DOHH2 (cell line): ENCODE measurements at regions not wholly inside any gene's neighbourhood (a gene's known extent, or its start where the extent isn't known, plus 50 kb on each side); places are given as distances from the start of the nearest gene placed in this dataset.

Source experiments
- H3F3A ChIP-seq: fragments of 200-600 bp; sonication (generic), shearing (Covaris generic); 2 replicates; pipeline ENCODE4 v1.6.0; 2016; ENCODE audit warnings: antibody characterized with exemption, mild to moderate bottlenecking; ENCODE audit not compliant: control insufficient read depth, insufficient read depth
- H3K27ac ChIP-seq: fragments of 200-600 bp; sonication (generic); 2 replicates; pipeline ENCODE4 v1.5.1; 2014; ENCODE audit warnings: low read depth, mild to moderate bottlenecking, low read length, moderate library complexity
- H3K27me3 ChIP-seq: fragments of 200-600 bp; sonication (generic); 2 replicates; pipeline ENCODE4 v1.6.1; 2014; ENCODE audit warnings: mild to moderate bottlenecking, low read length, mixed read lengths; ENCODE audit not compliant: control insufficient read depth
- H3K36me3 ChIP-seq: fragments of 200-600 bp; sonication (generic); 2 replicates; pipeline ENCODE4 v1.6.1; 2014; ENCODE audit warnings: mild to moderate bottlenecking, low read length, moderate library complexity, mixed read lengths; ENCODE audit not compliant: control insufficient read depth
- H3K4me1 ChIP-seq: fragments of 200-600 bp; sonication (generic); 2 replicates; pipeline ENCODE4 v1.6.1; 2014; ENCODE audit warnings: mild to moderate bottlenecking, low read length, mixed read lengths; ENCODE audit not compliant: control insufficient read depth
- H3K4me2 ChIP-seq: fragments of 200-600 bp; sonication (generic); 2 replicates; pipeline ENCODE4 v1.6.0; 2014; ENCODE audit warnings: mild to moderate bottlenecking, low read length, moderate library complexity
- H3K4me3 ChIP-seq: fragments of 200-600 bp; sonication (generic); 2 replicates; pipeline ENCODE4 v1.5.1; 2014; ENCODE audit warnings: mild to moderate bottlenecking, low read length, mixed read lengths
- H3K79me2 ChIP-seq: fragments of 200-600 bp; sonication (generic); 2 replicates; pipeline ENCODE4 v1.6.1; 2014; ENCODE audit warnings: mild to moderate bottlenecking, low read length, mixed read lengths; ENCODE audit not compliant: control insufficient read depth
- H3K9me2 ChIP-seq: fragments of 200-600 bp; sonication (generic); replicated peaks from 2 replicates; pipeline ENCODE4 v1.6.1; 2014; ENCODE audit warnings: mild to moderate bottlenecking, low read length, mixed read lengths; ENCODE audit not compliant: control insufficient read depth
- H3K9me3 ChIP-seq: fragments of 200-600 bp; sonication (generic); 2 replicates; pipeline ENCODE4 v1.6.1; 2014; ENCODE audit warnings: antibody characterized with exemption, low read length, mixed read lengths; ENCODE audit not compliant: control insufficient read depth, insufficient read depth
- H4K20me1 ChIP-seq: fragments of 200-600 bp; sonication (generic); 2 replicates; pipeline ENCODE4 v1.6.0; 2014; ENCODE audit warnings: low read depth, mild to moderate bottlenecking, antibody characterized with exemption, low read length, moderate library complexity; ENCODE audit not compliant: control insufficient read depth, insufficient read depth
- EZH2phosphoT487 ChIP-seq: fragments of 200-600 bp; sonication (generic); IDR thresholded peaks from 2 replicates; pipeline ENCODE4 v1.6.1; 2017; ENCODE audit warnings: borderline replicate concordance, mild to moderate bottlenecking, antibody characterized with exemption, low read length, moderate library complexity, mixed read lengths
- TF ChIP-seq, protein P1 (sequence below): fragments of 200-600 bp; sonication (generic); IDR thresholded peaks from one replicate; pipeline ENCODE4 v1.5.1; 2014; ENCODE audit warnings: antibody characterized with exemption, mild to moderate bottlenecking, low read depth, low read length; ENCODE audit not compliant: poor library complexity, severe bottlenecking

DNA sequence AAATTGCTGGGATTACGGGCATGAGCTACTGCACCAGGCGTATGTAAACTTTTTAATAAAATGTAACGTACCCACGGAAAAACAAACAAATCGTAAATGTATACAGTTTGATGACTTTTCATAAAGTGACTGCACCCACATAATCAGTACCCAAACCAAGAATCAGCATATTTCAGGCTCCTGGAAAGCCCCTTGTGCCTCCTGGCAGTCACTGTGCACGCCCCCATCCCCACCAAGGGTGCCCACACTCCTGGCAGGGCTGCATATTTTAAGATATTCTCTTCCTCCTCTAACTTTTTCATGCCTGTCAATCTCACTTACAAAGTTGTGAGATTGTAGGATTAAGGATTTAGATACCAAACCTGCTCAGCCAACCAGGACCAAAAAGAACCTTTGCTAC is 305.5 kb downstream of the SHQ1 start:
- Histone ChIP-seq H3K27me3 (0 out of 2 replicates have a peak, but pooled peaks cover 3% of the 10 kb centered on the region), H3K4me3 (no peak overlapping the region), H3K36me3 (no peaks in the 10 kb centered on the region), H4K20me1 (no peaks in the 10 kb centered on the region), H3K4me2 (no peak overlapping the region), H3K9me3 (no peaks in the 10 kb centered on the region), H3K9me2 (no peaks in the 10 kb centered on the region), H3K79me2 (no peaks in the 10 kb centered on the region), H3K27ac (no peak overlapping the region), H3F3A (no peaks in the 10 kb centered on the region), H3K4me1 (no peaks in the 10 kb centered on the region)
- no peak for TF ChIP-seq EZH2phosphoT487
- TF ChIP-seq, protein P1, sequence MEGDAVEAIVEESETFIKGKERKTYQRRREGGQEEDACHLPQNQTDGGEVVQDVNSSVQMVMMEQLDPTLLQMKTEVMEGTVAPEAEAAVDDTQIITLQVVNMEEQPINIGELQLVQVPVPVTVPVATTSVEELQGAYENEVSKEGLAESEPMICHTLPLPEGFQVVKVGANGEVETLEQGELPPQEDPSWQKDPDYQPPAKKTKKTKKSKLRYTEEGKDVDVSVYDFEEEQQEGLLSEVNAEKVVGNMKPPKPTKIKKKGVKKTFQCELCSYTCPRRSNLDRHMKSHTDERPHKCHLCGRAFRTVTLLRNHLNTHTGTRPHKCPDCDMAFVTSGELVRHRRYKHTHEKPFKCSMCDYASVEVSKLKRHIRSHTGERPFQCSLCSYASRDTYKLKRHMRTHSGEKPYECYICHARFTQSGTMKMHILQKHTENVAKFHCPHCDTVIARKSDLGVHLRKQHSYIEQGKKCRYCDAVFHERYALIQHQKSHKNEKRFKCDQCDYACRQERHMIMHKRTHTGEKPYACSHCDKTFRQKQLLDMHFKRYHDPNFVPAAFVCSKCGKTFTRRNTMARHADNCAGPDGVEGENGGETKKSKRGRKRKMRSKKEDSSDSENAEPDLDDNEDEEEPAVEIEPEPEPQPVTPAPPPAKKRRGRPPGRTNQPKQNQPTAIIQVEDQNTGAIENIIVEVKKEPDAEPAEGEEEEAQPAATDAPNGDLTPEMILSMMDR = no peak

DNA sequence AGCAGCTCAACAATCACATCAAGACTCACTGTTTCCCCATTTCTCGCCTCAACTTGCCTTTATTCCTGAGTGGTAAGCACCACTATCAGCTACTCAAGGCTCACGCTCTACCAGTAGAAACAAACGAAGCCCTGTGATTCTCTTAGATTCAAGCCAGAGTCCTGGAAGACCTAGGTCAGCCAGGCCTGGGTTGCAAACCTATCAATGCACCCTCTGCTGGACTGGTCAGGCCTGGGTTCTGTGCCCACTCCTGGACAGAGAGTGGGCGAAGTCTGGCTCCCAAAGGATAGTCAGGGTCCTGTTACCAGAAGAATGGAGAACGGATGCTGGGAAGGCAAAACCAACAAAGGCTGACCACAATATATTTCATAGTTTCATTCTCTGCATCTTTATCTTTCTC is 308.4 kb downstream of the SHQ1 start:
- Histone ChIP-seq H3K27ac (no peak overlapping the region), H3K4me1 (no peaks in the 10 kb centered on the region), H3K36me3 (no peaks in the 10 kb centered on the region), H3K9me2 (no peaks in the 10 kb centered on the region), H3K4me3 (no peak overlapping the region), H3K9me3 (no peaks in the 10 kb centered on the region), H3K4me2 (no peak overlapping the region), H4K20me1 (no peaks in the 10 kb centered on the region), H3K27me3 (peaks cover 3% of the 10 kb centered on the region; the same call in 1 of the 2 replicates), H3F3A (no peaks in the 10 kb centered on the region), H3K79me2 (no peaks in the 10 kb centered on the region)
- TF ChIP-seq EZH2phosphoT487 = no peak
- TF ChIP-seq, protein P1 = no peak

DNA sequence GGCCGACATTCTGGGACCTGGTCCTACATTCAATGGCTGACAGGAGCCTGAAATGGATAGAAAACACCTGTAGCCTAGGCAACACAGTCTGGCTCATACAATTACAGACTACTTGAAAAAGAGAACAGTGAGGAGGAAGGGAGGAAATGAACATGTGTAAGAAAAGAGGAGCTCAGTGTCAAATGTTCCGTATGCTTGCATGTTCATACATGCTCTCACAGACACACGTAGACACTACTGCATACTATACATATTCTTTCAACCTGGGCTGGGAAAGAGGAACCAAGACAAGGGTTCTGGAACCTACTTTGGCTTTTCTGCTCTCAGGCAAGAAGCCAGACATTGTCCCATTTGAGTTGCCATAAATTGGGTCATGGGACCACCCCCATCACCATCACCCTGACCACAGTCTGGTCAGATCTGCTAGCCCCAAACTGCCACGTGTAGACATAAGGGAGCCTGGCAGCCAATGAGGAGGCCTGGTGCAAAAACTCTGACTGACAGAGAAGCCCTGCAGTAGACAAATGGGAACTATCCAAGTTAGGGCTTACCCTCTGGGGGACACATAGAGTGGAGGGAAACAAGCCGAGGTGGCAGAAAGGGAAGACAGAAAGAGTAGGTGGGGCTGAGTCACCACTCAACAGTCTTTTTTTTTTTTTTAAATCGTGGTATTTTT is 310.0 kb downstream of the SHQ1 start:
- no peaks in the 10 kb centered on the region for H3K9me3 ChIP-seq
- no peaks in the 10 kb centered on the region for H3F3A ChIP-seq
- no peak overlapping the region for H3K4me3 ChIP-seq
- no peaks in the 10 kb centered on the region for H3K4me1 ChIP-seq
- no peaks in the 10 kb centered on the region for H3K9me2 ChIP-seq
- TF ChIP-seq EZH2phosphoT487 = no peak
- TF ChIP-seq, protein P1 = no peak
- H3K36me3 ChIP-seq = no peaks in the 10 kb centered on the region
- H3K79me2 ChIP-seq = no peaks in the 10 kb centered on the region
- peaks cover 3% of the 10 kb centered on the region; the same call in 1 of the 2 replicates for H3K27me3 ChIP-seq
- no peak overlapping the region for H3K27ac ChIP-seq
- H4K20me1 ChIP-seq = no peaks in the 10 kb centered on the region
- H3K4me2 ChIP-seq = no peak overlapping the region

DNA sequence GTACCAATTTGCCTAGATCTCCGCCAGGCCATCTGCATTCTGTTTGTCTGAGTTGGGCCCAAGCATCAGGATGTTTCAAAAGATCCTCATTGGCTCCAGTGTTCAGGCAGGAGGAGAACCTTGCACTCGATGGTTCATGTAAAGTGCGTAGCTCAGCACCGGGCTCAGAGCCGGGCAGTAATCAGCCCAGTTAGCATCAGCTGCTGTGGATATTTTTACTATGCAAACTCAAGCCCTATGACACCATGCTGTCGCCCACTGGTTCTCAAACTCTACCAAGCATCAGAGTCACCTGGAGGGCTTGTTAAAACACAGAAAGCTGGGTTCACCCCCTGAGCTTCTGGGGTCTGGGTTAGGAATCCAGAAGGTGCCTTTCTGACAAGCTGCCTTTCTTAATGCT is 310.8 kb downstream of the SHQ1 start:
- H3K36me3 ChIP-seq = no peaks in the 10 kb centered on the region
- H3K27ac ChIP-seq = no peak overlapping the region
- no peaks in the 10 kb centered on the region for H4K20me1 ChIP-seq
- TF ChIP-seq EZH2phosphoT487 = no peak
- TF ChIP-seq, protein P1 = no peak
- no peaks in the 10 kb centered on the region for H3K9me3 ChIP-seq
- H3F3A ChIP-seq = no peaks in the 10 kb centered on the region
- no peaks in the 10 kb centered on the region; the same call in 1 of the 2 replicates for H3K27me3 ChIP-seq
- no peaks in the 10 kb centered on the region for H3K79me2 ChIP-seq
- no peak overlapping the region for H3K4me3 ChIP-seq
- H3K4me1 ChIP-seq = no peaks in the 10 kb centered on the region
- no peaks in the 10 kb centered on the region for H3K9me2 ChIP-seq
- H3K4me2 ChIP-seq = no peak overlapping the region
